ENCODE measurements at regions not wholly inside any gene's neighbourhood (a gene's known extent, or its start where the extent isn't known, plus 50 kb on each side); places are given as distances from the start of the nearest gene placed in this dataset.

- no peak for TF ChIP-seq CEBPZ (IDR thresholded peaks at IDR 0.05; ENCODE audit: low read depth, low read length)
- TF ChIP-seq FOXM1 (IDR thresholded peaks at IDR 0.05; ENCODE audit: low read depth, low read length) = no peak
- TF ChIP-seq, protein P1, sequence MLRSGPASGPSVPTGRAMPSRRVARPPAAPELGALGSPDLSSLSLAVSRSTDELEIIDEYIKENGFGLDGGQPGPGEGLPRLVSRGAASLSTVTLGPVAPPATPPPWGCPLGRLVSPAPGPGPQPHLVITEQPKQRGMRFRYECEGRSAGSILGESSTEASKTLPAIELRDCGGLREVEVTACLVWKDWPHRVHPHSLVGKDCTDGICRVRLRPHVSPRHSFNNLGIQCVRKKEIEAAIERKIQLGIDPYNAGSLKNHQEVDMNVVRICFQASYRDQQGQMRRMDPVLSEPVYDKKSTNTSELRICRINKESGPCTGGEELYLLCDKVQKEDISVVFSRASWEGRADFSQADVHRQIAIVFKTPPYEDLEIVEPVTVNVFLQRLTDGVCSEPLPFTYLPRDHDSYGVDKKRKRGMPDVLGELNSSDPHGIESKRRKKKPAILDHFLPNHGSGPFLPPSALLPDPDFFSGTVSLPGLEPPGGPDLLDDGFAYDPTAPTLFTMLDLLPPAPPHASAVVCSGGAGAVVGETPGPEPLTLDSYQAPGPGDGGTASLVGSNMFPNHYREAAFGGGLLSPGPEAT (IDR thresholded peaks at IDR 0.05; ENCODE audit: low read depth) = no peak
- no peak for TF ChIP-seq ZSCAN29 (IDR thresholded peaks at IDR 0.05)
- TF ChIP-seq, protein P2, sequence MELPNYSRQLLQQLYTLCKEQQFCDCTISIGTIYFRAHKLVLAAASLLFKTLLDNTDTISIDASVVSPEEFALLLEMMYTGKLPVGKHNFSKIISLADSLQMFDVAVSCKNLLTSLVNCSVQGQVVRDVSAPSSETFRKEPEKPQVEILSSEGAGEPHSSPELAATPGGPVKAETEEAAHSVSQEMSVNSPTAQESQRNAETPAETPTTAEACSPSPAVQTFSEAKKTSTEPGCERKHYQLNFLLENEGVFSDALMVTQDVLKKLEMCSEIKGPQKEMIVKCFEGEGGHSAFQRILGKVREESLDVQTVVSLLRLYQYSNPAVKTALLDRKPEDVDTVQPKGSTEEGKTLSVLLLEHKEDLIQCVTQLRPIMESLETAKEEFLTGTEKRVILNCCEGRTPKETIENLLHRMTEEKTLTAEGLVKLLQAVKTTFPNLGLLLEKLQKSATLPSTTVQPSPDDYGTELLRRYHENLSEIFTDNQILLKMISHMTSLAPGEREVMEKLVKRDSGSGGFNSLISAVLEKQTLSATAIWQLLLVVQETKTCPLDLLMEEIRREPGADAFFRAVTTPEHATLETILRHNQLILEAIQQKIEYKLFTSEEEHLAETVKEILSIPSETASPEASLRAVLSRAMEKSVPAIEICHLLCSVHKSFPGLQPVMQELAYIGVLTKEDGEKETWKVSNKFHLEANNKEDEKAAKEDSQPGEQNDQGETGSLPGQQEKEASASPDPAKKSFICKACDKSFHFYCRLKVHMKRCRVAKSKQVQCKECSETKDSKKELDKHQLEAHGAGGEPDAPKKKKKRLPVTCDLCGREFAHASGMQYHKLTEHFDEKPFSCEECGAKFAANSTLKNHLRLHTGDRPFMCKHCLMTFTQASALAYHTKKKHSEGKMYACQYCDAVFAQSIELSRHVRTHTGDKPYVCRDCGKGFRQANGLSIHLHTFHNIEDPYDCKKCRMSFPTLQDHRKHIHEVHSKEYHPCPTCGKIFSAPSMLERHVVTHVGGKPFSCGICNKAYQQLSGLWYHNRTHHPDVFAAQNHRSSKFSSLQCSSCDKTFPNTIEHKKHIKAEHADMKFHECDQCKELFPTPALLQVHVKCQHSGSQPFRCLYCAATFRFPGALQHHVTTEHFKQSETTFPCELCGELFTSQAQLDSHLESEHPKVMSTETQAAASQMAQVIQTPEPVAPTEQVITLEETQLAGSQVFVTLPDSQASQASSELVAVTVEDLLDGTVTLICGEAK (IDR thresholded peaks at IDR 0.05; ENCODE audit: borderline replicate concordance) = no peak
- no peak for TF ChIP-seq PAX5 (IDR thresholded peaks at IDR 0.05; ENCODE audit: borderline replicate concordance, low read depth, low read length)
- no peak for TF ChIP-seq ZNF274 (IDR thresholded peaks at IDR 0.05; ENCODE audit: insufficient read depth, insufficient read length)
- TF ChIP-seq BCL11A (IDR thresholded peaks at IDR 0.05; ENCODE audit: low read depth, low read length) = no peak
- TF ChIP-seq, protein P3, sequence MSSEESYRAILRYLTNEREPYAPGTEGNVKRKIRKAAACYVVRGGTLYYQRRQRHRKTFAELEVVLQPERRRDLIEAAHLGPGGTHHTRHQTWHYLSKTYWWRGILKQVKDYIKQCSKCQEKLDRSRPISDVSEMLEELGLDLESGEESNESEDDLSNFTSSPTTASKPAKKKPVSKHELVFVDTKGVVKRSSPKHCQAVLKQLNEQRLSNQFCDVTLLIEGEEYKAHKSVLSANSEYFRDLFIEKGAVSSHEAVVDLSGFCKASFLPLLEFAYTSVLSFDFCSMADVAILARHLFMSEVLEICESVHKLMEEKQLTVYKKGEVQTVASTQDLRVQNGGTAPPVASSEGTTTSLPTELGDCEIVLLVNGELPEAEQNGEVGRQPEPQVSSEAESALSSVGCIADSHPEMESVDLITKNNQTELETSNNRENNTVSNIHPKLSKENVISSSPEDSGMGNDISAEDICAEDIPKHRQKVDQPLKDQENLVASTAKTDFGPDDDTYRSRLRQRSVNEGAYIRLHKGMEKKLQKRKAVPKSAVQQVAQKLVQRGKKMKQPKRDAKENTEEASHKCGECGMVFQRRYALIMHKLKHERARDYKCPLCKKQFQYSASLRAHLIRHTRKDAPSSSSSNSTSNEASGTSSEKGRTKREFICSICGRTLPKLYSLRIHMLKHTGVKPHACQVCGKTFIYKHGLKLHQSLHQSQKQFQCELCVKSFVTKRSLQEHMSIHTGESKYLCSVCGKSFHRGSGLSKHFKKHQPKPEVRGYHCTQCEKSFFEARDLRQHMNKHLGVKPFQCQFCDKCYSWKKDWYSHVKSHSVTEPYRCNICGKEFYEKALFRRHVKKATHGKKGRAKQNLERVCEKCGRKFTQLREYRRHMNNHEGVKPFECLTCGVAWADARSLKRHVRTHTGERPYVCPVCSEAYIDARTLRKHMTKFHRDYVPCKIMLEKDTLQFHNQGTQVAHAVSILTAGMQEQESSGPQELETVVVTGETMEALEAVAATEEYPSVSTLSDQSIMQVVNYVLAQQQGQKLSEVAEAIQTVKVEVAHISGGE (CRISPR knock-in tag; IDR thresholded peaks at IDR 0.05) = no peak
- TF ChIP-seq SREBF1 (IDR thresholded peaks at IDR 0.05; ENCODE audit: low read length) = no peak
- TF ChIP-seq, protein P4, sequence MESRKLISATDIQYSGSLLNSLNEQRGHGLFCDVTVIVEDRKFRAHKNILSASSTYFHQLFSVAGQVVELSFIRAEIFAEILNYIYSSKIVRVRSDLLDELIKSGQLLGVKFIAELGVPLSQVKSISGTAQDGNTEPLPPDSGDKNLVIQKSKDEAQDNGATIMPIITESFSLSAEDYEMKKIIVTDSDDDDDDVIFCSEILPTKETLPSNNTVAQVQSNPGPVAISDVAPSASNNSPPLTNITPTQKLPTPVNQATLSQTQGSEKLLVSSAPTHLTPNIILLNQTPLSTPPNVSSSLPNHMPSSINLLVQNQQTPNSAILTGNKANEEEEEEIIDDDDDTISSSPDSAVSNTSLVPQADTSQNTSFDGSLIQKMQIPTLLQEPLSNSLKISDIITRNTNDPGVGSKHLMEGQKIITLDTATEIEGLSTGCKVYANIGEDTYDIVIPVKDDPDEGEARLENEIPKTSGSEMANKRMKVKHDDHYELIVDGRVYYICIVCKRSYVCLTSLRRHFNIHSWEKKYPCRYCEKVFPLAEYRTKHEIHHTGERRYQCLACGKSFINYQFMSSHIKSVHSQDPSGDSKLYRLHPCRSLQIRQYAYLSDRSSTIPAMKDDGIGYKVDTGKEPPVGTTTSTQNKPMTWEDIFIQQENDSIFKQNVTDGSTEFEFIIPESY (IDR thresholded peaks at IDR 0.05) = no peak
These were observed 53.1 kb upstream of the TULP4 start (continued) for GRCh38 chr6:158259136-158259535.
